Activated T-helper 17 cell treated with anti-CD3 and anti-CD28 coated beads, Interleukin-2, amount 50 U/mL, for 72 hours (primary cell): ENCODE measurements at regions not wholly inside any gene's neighbourhood (a gene's known extent, or its start where the extent isn't known, plus 50 kb on each side); places are given as distances from the start of the nearest gene placed in this dataset.

Source experiments
- ATAC-seq: fragments of 150-1000 bp; cut with Tn5 transposase; replicated peaks from 2 replicates; pipeline ENCODE4 v1.10.0; 2021; ENCODE audit warnings: mild to moderate bottlenecking, moderate library complexity
- H3K27ac Mint-ChIP-seq: one replicate; pipeline ENCODE4 v1.8.0; 2022; ENCODE audit warnings: mixed read lengths
- H3K27me3 Mint-ChIP-seq: one replicate; pipeline ENCODE4 v1.8.0; 2022; ENCODE audit warnings: mixed read lengths
- H3K36me3 Mint-ChIP-seq: one replicate; pipeline ENCODE4 v1.8.0; 2022; ENCODE audit warnings: low read depth, mild to moderate bottlenecking, mixed read lengths
- H3K4me1 Mint-ChIP-seq: one replicate; pipeline ENCODE4 v1.8.0; 2022; ENCODE audit warnings: mixed read lengths
- H3K4me3 Mint-ChIP-seq: one replicate; pipeline ENCODE4 v1.8.0; 2022; ENCODE audit warnings: mild to moderate bottlenecking, mixed read lengths
- H3K9me3 Mint-ChIP-seq: one replicate; pipeline ENCODE4 v1.8.0; 2022; ENCODE audit warnings: mixed read lengths

GRCh38 chr3:99413504-99413903 lies 224.9 kb upstream of the COL8A1 start:
- H3K9me3 Mint-ChIP-seq: peaks cover 3% of the 10 kb centered on the region
- H3K4me1 Mint-ChIP-seq: no peaks in the 10 kb centered on the region
- ATAC-seq: no peak
- no peaks in the 10 kb centered on the region for H3K36me3 Mint-ChIP-seq
- H3K27ac Mint-ChIP-seq: no peak overlapping the region
- no peak overlapping the region for H3K4me3 Mint-ChIP-seq
- H3K27me3 Mint-ChIP-seq: no peaks in the 10 kb centered on the region

DNA sequence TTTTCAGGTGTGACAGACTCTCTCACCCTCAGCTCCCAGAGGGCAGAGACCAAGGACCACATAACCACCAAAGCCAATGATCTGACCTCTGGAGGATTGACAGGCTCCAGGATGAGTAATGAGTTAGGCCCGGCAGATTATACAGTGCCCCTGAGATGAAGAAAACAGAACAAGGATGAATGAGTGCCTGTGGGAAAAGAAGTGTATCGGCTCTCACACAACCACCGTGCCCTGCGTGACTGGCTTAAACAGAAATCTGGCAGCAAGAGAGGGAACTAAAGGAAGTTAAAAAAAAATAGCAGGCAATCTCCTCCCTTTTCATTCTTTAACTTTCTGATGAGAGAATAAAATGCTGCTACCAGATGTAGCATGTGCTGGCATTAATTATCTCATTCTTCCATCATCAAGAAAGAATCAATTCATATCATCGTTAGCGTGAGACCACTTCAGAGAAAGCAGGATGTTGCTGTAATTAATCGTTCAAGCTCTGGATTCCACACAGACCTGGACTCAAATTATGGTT lies 227.5 kb upstream of the COL8A1 start:
- Mint-ChIP-seq H3K27me3 (no peaks in the 10 kb centered on the region), H3K4me3 (no peak overlapping the region), H3K27ac (no peak overlapping the region), H3K36me3 (no peaks in the 10 kb centered on the region), H3K4me1 (no peaks in the 10 kb centered on the region), H3K9me3 (peaks cover 3% of the 10 kb centered on the region)
- ATAC-seq: no peak

GRCh38 chr3:99409961-99410360 lies 228.4 kb upstream of the COL8A1 start:
- Mint-ChIP-seq H3K36me3 (no peaks in the 10 kb centered on the region), H3K27ac (no peak overlapping the region), H3K4me1 (no peaks in the 10 kb centered on the region), H3K27me3 (no peaks in the 10 kb centered on the region), H3K9me3 (peaks cover 3% of the 10 kb centered on the region), H3K4me3 (no peak overlapping the region)
- no peak for ATAC-seq

DNA sequence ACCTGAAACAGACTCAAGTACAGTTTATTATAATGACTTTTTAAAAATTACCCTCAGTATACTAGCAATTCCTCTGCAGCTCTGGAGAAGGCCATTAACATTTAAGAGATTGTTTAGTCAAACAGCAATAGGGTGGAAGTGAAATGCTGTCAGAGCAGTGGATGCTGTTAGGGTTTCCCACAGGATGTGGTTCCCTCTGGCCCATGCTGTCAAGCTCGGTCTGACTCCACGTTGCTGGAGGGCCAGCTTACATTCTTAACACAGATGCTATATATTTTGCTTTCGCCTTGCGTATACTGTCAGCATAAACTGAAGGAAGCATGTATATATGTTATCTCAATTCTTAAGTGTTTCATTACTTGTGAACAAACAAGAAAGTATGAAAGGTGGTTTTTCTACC lies 231.1 kb upstream of the COL8A1 start:
- H3K4me3 Mint-ChIP-seq: no peak overlapping the region

DNA sequence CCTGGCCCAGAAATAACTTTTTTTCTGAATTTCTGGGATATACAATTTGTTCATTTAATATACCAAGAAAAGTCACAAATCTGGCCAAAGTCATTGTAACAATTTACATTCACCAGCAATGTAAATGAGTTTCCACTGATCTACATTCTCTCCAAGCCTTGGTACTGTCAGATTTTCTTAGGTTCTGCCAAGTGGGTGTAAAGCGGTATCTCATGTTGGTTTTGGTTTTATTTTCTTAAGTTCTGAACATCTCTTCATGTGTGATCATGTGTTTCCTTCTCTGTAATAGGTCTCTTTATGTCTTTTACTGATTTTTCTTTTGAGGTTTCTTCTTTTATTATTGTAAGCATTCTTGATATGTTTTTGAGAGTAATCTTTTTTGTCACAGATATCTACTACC lies 235.6 kb upstream of the COL8A1 start:
- H3K27ac Mint-ChIP-seq: no peak overlapping the region
- H3K36me3 Mint-ChIP-seq: no peaks in the 10 kb centered on the region
- no peaks in the 10 kb centered on the region for H3K27me3 Mint-ChIP-seq
- no peak overlapping the region for H3K4me3 Mint-ChIP-seq
- no peaks in the 10 kb centered on the region for H3K4me1 Mint-ChIP-seq
- peaks cover 11% of the 10 kb centered on the region for H3K9me3 Mint-ChIP-seq
- no peak for ATAC-seq

More for the DNA sequence above, 231.1 kb upstream of the COL8A1 start:
- Mint-ChIP-seq H3K9me3 (peaks cover 3% of the 10 kb centered on the region), H3K4me1 (no peaks in the 10 kb centered on the region), H3K27ac (no peak overlapping the region), H3K36me3 (no peaks in the 10 kb centered on the region), H3K27me3 (no peaks in the 10 kb centered on the region)
- ATAC-seq: no peak

- Mint-ChIP-seq H3K27ac (no peak overlapping the region), H3K4me3 (no peak overlapping the region), H3K27me3 (no peaks in the 10 kb centered on the region), H3K4me1 (no peaks in the 10 kb centered on the region), H3K36me3 (no peaks in the 10 kb centered on the region), H3K9me3 (peaks cover 15% of the 10 kb centered on the region)
- ATAC-seq: no peak
Measured at GRCh38 chr3:99400352-99400751, 238.0 kb upstream of the COL8A1 start.

- no peak overlapping the region for H3K27ac Mint-ChIP-seq
- no peaks in the 10 kb centered on the region for H3K4me1 Mint-ChIP-seq
- ATAC-seq: no peak
- H3K4me3 Mint-ChIP-seq: no peak overlapping the region
- H3K27me3 Mint-ChIP-seq: no peaks in the 10 kb centered on the region
- no peaks in the 10 kb centered on the region for H3K36me3 Mint-ChIP-seq
- peaks cover 15% of the 10 kb centered on the region for H3K9me3 Mint-ChIP-seq
Measured at GRCh38 chr3:99396651-99397275, 241.6 kb upstream of the COL8A1 start.

DNA sequence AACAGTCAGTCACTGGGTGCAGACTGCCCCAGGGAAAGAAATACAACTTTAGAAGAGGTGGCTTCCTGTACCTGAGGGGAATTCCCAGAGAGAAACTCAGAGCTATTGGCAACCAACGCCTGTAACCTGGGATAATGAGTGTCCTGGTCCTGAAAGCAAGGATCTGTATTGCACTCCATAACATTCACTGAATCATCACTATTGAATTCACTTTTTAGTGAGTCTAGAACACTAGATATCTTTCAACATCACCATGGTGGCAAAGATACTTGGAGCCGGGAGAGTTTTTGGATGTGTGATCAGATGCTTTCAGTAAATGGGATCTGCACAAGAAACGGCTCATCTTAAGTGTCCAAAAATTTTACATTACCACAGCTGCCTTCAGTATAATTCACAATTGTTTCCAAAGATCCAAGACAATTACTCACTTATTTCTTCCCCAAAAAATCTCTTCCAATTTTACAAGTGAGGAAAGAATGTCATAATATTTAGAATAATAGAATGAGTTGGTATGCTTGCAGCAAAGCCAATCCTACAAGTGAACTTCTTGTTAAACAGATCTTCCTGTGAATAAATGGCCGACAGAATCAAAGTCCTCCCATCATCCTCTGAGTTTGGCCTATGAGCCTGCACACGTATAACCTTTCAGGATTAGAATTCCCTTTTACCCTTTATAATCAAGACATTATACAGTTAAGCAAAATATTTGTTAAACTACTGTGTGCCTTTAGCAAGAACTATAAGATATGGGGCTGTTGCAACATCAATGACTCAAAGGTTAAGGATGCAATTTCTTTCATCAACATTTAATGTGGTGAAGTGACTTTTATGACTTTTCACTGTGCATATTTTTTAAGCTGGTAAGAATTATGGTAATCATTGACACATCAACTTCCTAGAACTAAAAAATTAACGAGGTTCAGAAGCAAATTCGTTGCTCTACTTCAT lies 243.3 kb upstream of the COL8A1 start:
- Mint-ChIP-seq H3K4me1 (no peaks in the 10 kb centered on the region), H3K27me3 (no peaks in the 10 kb centered on the region), H3K9me3 (peaks cover 15% of the 10 kb centered on the region), H3K27ac (no peak overlapping the region), H3K36me3 (no peaks in the 10 kb centered on the region), H3K4me3 (no peak overlapping the region)
- no peak for ATAC-seq

DNA sequence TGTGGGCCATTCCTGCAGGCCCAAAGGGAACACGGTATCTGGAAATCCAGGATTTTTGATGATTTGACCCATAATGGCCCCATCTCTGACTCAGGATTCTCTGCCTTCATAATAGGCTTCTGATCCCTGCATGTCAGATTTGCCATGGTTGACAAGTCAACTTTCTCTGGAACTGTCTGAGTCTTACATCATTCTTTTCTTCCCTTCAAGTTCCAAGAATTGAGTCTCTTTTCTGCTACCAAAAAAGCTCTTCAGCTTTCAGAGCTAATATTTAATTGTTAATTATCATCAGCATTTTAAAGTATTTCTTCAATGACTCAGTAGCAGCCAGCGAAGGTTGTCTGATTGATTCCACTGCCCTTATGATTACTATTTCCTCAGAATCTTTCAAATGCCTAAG lies 244.4 kb upstream of the COL8A1 start:
- Mint-ChIP-seq H3K9me3 (peaks cover 9% of the 10 kb centered on the region), H3K27me3 (no peaks in the 10 kb centered on the region), H3K27ac (no peak overlapping the region), H3K4me1 (no peaks in the 10 kb centered on the region), H3K36me3 (no peaks in the 10 kb centered on the region), H3K4me3 (no peak overlapping the region)
- no peak for ATAC-seq

DNA sequence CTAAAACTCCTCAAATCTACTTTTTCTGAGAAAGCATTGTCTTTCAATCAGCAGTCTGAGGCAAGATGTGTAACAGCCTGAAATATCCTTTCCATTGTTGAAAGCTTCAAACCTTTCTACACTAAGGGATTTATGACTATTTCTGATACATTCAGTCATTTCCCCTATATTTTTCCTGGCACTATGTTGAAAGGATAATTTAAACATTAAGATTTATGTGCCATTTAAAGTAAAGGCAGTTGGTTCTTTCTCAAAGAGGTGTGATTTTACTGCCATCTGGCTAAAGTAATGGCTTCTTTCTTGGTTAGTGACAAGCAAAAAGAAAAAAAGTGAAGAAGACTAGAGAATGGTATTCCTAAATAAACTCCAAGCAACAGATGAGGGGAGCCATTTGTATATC lies 249.6 kb upstream of the COL8A1 start:
- Mint-ChIP-seq H3K4me1 (no peaks in the 10 kb centered on the region), H3K4me3 (no peak overlapping the region), H3K27me3 (no peaks in the 10 kb centered on the region), H3K9me3 (peaks cover 4% of the 10 kb centered on the region), H3K27ac (no peak overlapping the region), H3K36me3 (no peaks in the 10 kb centered on the region)
- ATAC-seq: no peak

DNA sequence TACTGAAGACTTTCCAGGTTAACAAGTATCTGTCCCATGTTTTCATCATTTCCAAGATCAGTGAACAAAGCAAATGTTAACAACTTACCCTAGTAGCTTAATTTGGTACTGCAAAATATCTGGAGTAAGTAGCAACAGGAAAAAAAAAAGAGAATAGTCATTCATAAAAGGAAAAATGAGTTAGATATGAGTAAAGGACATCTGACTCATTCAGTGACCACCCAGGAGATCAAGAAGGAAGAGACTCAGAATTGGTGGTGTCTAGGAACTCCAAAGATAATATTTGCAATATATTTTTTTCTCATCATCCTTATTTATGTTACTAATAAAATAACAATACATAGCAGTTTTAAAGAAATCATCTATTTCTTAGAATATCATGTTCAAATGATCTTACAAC lies 253.8 kb upstream of the COL8A1 start:
- Mint-ChIP-seq H3K27ac (no peak overlapping the region), H3K36me3 (no peaks in the 10 kb centered on the region), H3K9me3 (peaks cover 12% of the 10 kb centered on the region), H3K4me1 (no peaks in the 10 kb centered on the region), H3K4me3 (no peak overlapping the region), H3K27me3 (no peaks in the 10 kb centered on the region)
- no peak for ATAC-seq

DNA sequence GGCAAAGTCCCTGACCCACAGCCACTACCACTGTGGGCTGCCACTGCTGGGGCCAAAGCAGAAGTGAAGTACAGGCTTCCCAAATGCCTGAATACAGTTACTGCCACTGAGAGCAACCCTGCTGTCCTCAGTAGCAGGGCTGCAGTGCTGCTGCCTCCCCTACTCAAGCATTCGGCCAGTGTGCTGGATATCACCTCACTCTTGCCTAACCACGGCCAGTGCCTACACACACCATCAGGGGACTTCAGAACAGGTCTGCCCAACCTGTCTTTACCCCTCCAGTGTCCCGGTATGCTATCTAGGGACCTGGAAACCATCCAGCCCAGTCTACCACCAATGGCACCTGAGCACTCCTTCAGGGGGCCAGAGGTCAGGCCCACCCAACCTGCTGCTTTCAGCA lies 261.5 kb upstream of the COL8A1 start:
- Mint-ChIP-seq H3K36me3 (no peaks in the 10 kb centered on the region), H3K27me3 (no peaks in the 10 kb centered on the region), H3K4me1 (no peaks in the 10 kb centered on the region), H3K4me3 (no peak overlapping the region), H3K27ac (no peak overlapping the region), H3K9me3 (peaks cover 11% of the 10 kb centered on the region)
- ATAC-seq: no peak

- H3K36me3 Mint-ChIP-seq: no peaks in the 10 kb centered on the region
- no peak overlapping the region for H3K4me3 Mint-ChIP-seq
- ATAC-seq: no peak
- no peaks in the 10 kb centered on the region for H3K4me1 Mint-ChIP-seq
- no peaks in the 10 kb centered on the region for H3K27me3 Mint-ChIP-seq
- peaks cover 7% of the 10 kb centered on the region for H3K9me3 Mint-ChIP-seq
- no peak overlapping the region for H3K27ac Mint-ChIP-seq
Measured at GRCh38 chr3:99373846-99374210, 264.6 kb upstream of the COL8A1 start.

- H3K9me3 Mint-ChIP-seq: peaks cover 7% of the 10 kb centered on the region
- no peaks in the 10 kb centered on the region for H3K27me3 Mint-ChIP-seq
- no peaks in the 10 kb centered on the region for H3K4me1 Mint-ChIP-seq
- no peak overlapping the region for H3K27ac Mint-ChIP-seq
- no peaks in the 10 kb centered on the region for H3K36me3 Mint-ChIP-seq
- ATAC-seq: no peak
- H3K4me3 Mint-ChIP-seq: no peak overlapping the region
Measured at GRCh38 chr3:99373088-99373845, 265.1 kb upstream of the COL8A1 start.
